Mucosa of descending colon (tissue), 3 donors: ENCODE measurements at regions not wholly inside any gene's neighbourhood (a gene's known extent, or its start where the extent isn't known, plus 50 kb on each side); places are given as distances from the start of the nearest gene placed in this dataset.

ENCODE experiments used
- ATAC-seq: fragments of 200-7000 bp; cut with Tn5 transposase; one replicate; pipeline ENCODE4 v1.9.1; 2020; ENCODE audit warnings: mild to moderate bottlenecking, moderate library complexity
- DNase-seq, 3 donors: peaks; one replicate each; pipeline ENCODE4 v3.0.0-alpha.2; 2020
- H3K36me3 ChIP-seq: fragments of 200-600 bp; one replicate; pipeline ENCODE4 v1.8.0; 2021; ENCODE audit warnings: low read depth, mild to moderate bottlenecking
- H3K4me1 ChIP-seq: fragments of 200-600 bp; one replicate; pipeline ENCODE4 v1.8.0; 2021; ENCODE audit warnings: low read depth, mild to moderate bottlenecking
- H3K4me3 ChIP-seq: fragments of 200-600 bp; one replicate; pipeline ENCODE4 v1.8.0; 2021; ENCODE audit warnings: mild to moderate bottlenecking
- H3K9me3 ChIP-seq: fragments of 200-600 bp; one replicate; pipeline ENCODE4 v1.8.0; 2021; ENCODE audit warnings: mild to moderate bottlenecking
- CTCF ChIP-seq: fragments of 200-600 bp; IDR thresholded peaks from one replicate; pipeline ENCODE4 v1.8.0; 2022; ENCODE audit warnings: antibody characterized with exemption, mild to moderate bottlenecking
- intact Hi-C, 2 donors: fragments of 100-400 bp; cut with DNase I in 1 of 2; cut with micrococcal nuclease in 1 of 2; formaldehyde crosslinking; loops; one replicate each; pipeline versions ENCODE4 v1.11.0 to v1.11.1; 2022; cut with DNase I, micrococcal nuclease
- donor health status: DM: no; HTN: no; CAD: no; lungs with moderate emphysema.
- donor health status: DM: no; HTN: no; CAD: no.
- donor health status: DM: no; HTN: yes; CAD: no.

GRCh38 chr13:99636728-99637353 lies 135.6 kb downstream of the TM9SF2 start:
- peaks cover 6% of the 10 kb centered on the region for H3K4me1 ChIP-seq
- no peak for TF ChIP-seq CTCF
- intact Hi-C loops, result no loop called here

GRCh38 chr13:99636306-99636705 lies 135.0 kb downstream of the TM9SF2 start:
- DNase-seq (no peak), ATAC-seq (no peak)
- H3K36me3 ChIP-seq, result no peaks in the 10 kb centered on the region
- peaks cover 5% of the 10 kb centered on the region for H3K9me3 ChIP-seq
- H3K4me3 ChIP-seq, result no peak overlapping the region
- intact Hi-C loops, result no loop called here
- H3K4me1 ChIP-seq, result peaks cover 6% of the 10 kb centered on the region
- TF ChIP-seq CTCF, result no peak

More at GRCh38 chr13:99636728-99637353, 135.6 kb downstream of the TM9SF2 start:
- DNase-seq, result no peak
- no peak for ATAC-seq
- Histone ChIP-seq H3K9me3 (peaks cover 5% of the 10 kb centered on the region), H3K4me3 (no peak overlapping the region), H3K36me3 (no peaks in the 10 kb centered on the region)

GRCh38 chr13:99634672-99635071 lies 133.4 kb downstream of the TM9SF2 start:
- peaks cover 5% of the 10 kb centered on the region for H3K9me3 ChIP-seq
- H3K4me1 ChIP-seq, result no peaks in the 10 kb centered on the region
- no peak for TF ChIP-seq CTCF
- no peaks in the 10 kb centered on the region for H3K36me3 ChIP-seq
- H3K4me3 ChIP-seq, result no peak overlapping the region
- DNase-seq, result no peak
- no peak for ATAC-seq
- intact Hi-C loops, result no loop called here

GRCh38 chr13:99630269-99630898 lies 129.1 kb downstream of the TM9SF2 start:
- Histone ChIP-seq H3K4me1 (no peaks in the 10 kb centered on the region), H3K4me3 (no peak overlapping the region), H3K36me3 (no peaks in the 10 kb centered on the region), H3K9me3 (peaks cover 5% of the 10 kb centered on the region)
- DNase-seq (no peak), ATAC-seq (no peak)
- intact Hi-C loops, result no loop called here
- no peak for TF ChIP-seq CTCF

GRCh38 chr13:99629641-99630040 lies 128.4 kb downstream of the TM9SF2 start:
- no peak for ATAC-seq
- H3K36me3 ChIP-seq, result no peaks in the 10 kb centered on the region
- intact Hi-C loops, result no loop called here

More at GRCh38 chr13:99629641-99630040, 128.4 kb downstream of the TM9SF2 start:
- peaks cover 5% of the 10 kb centered on the region for H3K9me3 ChIP-seq
- TF ChIP-seq CTCF, result no peak
- DNase-seq, result no peak
- no peaks in the 10 kb centered on the region for H3K4me1 ChIP-seq
- no peak overlapping the region for H3K4me3 ChIP-seq
